ENCODE measurements at regions not wholly inside any gene's neighbourhood (a gene's known extent, or its start where the extent isn't known, plus 50 kb on each side); places are given as distances from the start of the nearest gene placed in this dataset.
"Not testable (repeated sequence)": the region's sequence is repeated elsewhere in the genome, so short reads cannot be mapped to it uniquely, and the experiment has no call there.

DNA sequence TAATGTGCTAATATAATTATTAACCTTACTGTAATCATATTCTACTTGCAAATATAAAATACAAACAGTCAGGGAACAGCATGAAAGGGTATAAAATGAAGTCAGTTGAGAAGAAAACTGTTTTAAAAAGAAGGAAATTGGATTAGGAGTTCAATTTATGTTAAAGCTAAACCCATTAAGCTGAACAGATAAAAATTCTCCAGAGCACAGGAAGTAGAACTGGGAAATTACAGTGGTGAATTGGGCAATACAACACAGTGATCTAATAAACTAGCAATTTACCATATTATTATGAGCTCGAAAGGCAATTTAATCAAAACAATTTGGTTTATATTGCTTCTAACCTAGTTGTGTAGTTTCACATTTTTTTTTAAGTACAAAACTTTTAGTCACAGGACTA lies 407.4 kb upstream of the RGS17 start:
- ATAC-seq: no peak

GRCh38 chr6:153537422-153537821 lies 406.3 kb upstream of the RGS17 start:
- ATAC-seq: no peak

GRCh38 chr6:153526479-153526878 lies 395.4 kb upstream of the RGS17 start:
- no peak for ATAC-seq

DNA sequence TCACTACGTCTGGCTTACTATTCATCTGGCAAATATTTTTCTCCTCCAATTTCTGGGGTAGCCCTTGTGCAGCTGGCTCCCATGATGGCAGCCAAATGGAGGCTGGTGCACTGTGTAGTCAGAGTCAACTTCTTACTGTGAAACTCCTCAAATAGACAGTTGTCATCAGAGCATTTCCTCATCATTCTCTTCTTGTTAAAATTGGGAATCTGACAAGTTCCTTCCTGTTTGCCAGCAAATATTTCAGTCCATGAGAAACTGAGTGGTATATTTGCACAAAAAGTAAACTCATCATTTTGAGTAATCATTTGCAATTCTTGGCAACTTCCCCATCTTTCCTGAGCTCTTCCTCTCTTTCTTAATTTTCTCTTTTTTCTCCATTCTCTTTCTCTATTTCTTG lies 394.9 kb upstream of the RGS17 start:
- no peak for ATAC-seq

DNA sequence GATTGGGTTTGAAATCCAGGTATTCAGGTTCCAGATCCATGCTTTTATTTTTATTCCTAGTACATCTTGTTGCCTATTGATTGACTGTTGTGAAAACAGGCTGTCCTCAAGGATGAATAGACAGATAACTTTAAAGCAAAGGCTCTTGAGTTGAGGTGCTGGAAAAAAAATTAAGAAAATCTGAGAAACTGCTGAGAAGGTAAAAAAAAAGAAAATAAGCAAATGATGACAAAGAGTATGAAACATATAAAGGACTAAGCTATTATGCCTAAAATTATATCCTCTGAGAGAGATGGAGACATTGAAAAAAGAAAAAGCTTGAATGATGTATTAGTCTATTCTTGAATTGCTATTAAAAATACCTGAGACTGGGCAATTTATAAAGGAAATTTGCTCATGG lies 392.3 kb upstream of the RGS17 start:
- no peak for ATAC-seq

DNA sequence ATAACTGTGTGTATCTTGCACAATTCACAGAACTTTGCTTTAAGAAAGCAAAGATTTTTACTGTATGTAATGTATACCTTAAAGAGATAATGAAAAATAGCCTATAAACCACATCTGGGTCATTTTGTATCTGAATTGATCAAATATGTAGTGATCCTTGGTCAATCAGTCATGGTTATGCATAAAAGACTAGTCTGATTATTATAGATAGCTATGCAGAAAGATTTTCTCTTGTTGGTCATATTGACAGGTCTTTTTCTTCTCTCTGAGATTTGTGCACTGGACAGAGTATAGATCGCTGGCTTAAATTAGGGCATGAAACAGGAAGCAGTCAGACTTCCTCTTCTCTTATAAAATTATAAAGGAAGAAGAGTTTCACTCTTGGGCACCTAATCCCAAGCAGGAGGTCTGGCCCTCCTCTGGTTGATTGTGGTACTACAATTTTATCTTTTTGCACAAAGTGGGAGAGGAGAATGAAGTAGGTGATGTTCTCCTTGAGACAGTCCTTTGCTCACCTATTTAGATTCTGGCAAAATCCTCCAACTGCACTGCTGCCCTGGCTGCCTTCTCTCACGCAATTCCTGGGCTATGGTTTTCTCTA lies 380.9 kb upstream of the RGS17 start:
- ATAC-seq: peak in 1 of 2 donors; percentile 13

DNA sequence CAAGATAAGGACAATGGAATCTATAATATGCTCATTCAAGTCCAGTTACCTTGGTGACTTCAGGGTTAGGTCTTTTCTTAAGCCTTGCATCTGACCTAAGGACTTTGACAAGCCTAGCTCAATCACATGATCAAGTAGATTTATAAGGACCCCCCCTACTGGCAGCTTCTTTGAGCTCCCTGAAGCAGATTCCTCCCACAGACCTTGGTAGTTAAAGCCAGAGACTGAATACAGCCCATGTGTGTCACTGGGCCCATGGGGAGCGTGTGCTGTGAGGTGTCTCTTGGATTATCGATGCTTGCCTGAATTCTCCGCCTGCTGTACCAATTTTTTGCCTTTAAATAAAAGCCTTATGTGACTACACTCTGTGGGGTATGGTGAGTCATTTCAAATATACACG lies 372.7 kb upstream of the RGS17 start:
- ATAC-seq: no peak

DNA sequence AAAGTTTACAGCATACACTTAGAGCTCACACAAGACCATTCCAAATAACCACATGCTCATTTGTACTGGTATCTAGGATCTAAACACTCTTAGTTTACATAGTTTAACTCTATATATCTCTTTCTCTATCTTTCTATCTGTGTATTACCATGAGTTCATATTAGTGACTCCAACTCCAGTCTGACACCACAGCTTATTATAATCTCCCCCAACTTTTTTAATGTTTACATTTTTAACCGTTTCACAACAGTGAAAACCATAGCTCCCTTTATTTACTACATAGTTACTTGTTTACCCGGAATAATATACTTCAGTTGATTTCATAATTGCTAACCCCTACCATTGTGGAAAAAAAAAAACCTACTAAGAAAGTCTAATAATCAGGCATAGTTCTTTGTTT lies 362.4 kb upstream of the RGS17 start:
- ATAC-seq: no peak

GRCh38 chr6:153489479-153489878 lies 358.4 kb upstream of the RGS17 start:
- ATAC-seq: no peak

GRCh38 chr6:153488267-153488666 lies 357.2 kb upstream of the RGS17 start:
- ATAC-seq: no peak

- no peak for ATAC-seq
Measured at GRCh38 chr6:153485072-153485471, 354.0 kb upstream of the RGS17 start.

DNA sequence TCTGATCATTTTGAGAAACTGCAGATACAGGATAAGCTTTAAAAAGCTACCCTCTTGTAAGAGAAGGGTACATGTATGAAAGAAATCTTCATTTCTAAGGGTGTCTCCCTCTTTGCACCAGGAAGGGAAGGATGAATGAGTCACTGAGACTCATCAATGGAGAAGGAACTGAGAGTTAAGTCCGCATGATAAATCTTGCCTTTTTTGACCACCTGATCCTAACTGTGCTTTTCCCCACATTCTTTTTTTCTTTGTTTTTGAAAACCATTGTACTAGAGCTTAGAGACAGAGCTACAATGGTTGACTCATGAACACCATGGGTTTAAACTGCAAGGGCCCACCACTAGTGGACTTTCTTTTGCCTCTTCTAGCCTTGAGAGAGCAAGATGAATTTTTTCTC lies 353.0 kb upstream of the RGS17 start:
- ATAC-seq: no peak

- ATAC-seq: no peak
Measured at GRCh38 chr6:153476243-153476642, 345.2 kb upstream of the RGS17 start.

DNA sequence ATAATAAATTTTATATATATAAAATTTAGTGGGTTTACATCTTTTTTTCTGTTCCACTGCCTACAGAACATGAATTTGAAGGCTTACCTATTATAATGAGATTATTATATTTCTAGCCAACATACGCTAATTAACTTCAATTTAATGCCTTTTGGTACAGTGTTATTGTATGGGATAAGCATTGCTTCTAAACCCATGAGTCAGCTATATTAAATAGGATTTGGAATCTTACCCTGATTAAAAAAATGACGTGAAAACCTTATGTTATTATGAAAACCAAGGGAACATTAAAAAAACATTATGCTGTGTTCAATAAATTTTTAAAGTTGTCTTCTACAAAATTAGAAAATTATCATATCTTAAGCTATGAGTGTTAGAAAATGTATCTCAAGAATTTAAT lies 334.0 kb upstream of the RGS17 start:
- no peak for ATAC-seq

DNA sequence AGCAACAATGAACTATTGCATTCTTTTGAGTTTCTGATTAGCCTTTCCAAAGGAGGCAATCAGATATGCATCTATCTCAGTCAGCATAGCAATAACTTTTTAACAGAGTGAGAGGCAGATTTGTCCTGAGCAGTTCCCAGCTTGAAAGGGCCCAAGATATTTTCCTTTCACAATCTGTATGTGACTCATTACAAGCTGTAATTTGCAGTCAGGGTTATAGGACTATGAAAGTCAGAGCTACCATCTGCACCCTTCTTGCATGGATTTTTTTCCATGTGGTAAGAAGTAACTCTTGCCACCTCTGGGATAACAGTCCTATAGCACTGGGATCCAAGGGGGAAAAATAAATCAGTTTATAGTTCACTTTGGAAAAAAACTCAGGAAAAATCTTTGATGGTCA lies 318.2 kb upstream of the RGS17 start:
- ATAC-seq: no peak

GRCh38 chr6:153442749-153443148 lies 311.7 kb upstream of the RGS17 start:
- not testable (repeated sequence) for ATAC-seq

DNA sequence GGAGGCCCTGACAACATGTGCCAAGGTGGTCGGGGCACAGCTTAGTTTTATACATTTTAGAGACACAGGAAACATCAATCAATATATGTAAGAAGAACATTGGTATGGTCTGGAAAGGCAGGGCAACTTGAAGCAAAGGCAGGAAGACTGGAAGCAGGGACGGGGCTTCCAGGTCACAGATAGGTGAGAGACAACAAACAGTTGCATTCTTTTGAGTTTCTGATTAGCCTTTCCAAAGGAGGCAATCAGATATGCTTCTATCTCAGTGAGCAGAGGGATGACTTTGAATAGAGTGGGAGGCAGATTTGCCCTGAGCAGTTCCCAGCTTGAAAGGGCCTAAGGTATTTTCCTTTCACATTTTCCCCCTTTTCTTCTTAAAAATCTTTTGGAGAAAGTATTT lies 311.0 kb upstream of the RGS17 start:
- ATAC-seq: no peak

DNA sequence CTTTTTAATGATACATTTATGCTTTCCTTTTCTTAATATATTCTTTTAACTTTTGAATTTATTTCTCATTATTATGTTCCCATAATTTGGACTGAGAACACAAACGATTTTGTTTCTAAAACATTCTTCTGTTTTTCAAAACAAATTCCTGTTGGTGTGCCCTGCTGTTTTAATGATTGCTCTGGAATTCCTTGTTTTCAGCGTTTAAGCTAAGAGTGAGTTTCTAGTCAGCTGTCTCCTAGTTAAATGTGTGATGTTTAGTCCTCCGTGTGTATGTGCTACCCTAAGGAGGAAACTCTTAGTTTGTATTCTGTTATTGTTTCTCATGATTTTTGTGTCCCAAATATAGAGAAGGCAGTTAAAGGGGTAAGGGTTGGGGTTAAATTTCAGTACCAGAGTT lies 306.1 kb upstream of the RGS17 start:
- no peak for ATAC-seq

- no peak for ATAC-seq
Measured at GRCh38 chr6:153436351-153436750, 305.3 kb upstream of the RGS17 start.

- ATAC-seq: no peak
Measured at GRCh38 chr6:153435787-153436186, 304.7 kb upstream of the RGS17 start.

- no peak for ATAC-seq
Measured at GRCh38 chr6:153425536-153425935, 294.5 kb upstream of the RGS17 start.

DNA sequence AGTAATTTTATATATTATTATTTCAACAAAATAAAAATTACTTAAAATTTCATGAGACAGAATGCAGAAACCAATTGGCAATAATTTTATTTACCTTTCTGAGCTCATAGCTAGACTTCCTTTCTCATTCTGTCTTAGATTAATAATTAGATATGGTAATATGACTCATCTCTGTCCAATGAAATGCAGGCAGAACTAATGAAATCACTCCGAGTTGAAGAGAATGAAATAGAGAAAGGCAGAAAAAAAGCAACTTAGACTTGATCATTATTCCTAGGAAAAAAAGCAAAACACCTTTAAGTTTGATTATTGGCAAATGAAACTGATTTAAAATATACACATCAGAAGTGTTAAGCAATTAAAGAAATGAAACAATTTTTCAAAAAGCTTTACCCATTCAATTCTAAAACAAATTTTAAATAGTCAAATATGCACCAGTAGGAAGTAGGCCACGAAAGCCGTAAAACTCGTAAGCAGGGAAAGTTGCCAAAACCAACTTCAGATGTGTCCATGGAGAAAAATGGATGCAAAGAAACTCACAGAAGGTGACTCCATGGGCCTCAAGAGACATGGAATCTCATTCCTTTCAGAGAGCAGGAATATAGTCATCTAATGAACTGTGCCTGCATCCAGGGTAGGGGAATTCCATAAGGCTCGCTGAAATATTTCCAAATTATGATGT lies 293.8 kb upstream of the RGS17 start:
- ATAC-seq: no peak

DNA sequence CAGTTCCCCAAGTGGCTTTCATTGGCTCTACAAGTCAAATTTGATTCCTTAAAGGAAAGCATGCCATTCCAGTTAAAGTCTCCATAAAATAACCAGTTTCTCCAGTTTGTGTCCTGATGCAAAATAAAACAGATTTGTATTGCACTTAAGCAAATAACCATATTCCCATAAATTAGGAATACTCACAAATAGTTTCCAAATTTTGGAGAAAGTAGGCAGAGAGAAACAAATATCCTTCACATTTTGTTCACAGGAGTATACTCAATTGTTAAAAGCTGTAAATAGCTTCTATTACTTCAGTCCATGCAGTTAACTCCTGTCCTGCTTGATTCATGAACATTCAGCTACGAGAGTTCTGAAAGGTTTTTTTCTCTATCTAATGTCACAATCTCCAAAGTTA lies 281.4 kb upstream of the RGS17 start:
- no peak for ATAC-seq

DNA sequence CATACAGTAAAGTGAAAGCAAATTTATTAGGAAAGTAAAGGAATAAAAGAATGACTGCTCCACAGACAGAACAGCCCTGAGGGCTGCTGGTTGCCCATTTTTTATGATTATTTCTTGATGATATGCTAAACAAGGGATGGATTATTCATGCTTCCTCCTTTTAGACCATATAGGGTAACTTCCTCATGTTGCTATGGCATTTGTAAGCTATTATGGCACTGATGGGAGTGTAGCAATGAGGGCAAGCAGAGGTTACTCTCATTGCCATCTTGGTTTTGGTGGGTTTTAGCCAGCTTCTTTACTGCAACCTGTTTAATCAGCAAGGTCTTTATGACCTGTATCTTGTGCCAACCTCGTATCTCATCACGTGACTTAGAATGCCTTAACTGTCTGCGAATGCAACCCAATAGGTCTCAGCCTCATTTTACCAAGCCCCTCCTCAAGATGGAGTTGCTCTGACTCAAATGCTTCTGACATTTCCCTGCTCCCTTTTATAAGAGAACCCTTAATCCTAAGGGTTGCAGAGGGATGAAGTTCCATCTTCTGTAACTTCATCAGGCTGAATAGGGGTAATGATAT lies 280.1 kb upstream of the RGS17 start:
- no peak for ATAC-seq

DNA sequence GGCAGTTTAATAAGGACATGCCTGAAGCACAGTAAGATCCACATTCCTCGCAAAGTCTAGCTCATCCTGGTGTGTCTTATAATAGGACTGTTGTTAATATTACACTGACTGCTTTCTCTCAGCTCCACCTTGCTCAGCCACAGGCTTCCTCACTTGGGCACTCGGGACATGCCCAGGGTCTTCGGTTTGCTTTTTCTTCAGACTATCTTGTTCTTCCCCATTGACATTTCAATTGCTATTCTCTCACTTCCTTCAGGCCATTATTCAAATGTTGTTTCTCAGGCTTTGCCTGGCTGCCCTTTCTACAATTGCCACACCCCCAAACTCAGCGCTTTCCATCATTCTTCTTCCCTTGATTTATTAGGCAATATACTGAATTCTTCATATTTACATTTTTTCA lies 274.8 kb upstream of the RGS17 start:
- ATAC-seq: no peak

Measured in activated CD4-positive, CD25-positive, alpha-beta regulatory T cell treated with anti-CD3 and anti-CD28 coated beads, Interleukin-2, amount 50 U/mL, for 24 hours (primary cell).